ENCODE measurements at regions not wholly inside any gene's neighbourhood (a gene's known extent, or its start where the extent isn't known, plus 50 kb on each side); places are given as distances from the start of the nearest gene placed in this dataset.

GRCh38 chr2:215486291-215487001 is 50.6 kb upstream of the FN1 start:
- TF ChIP-seq CTCF (IDR thresholded peaks at IDR 0.05; ENCODE audit: control insufficient read depth, insufficient read depth, low read depth, low read length, missing control alignments) = no peak
- no peak overlapping the region for H3K4me3 ChIP-seq (ENCODE audit: control insufficient read depth, low read depth, low read length)
- DNase-seq (ENCODE audit: low read depth) = no peak
